Activated CD8-positive, alpha-beta T cell treated with anti-CD3 and anti-CD28 coated beads for 36 hours (primary cell): ENCODE measurements at regions not wholly inside any gene's neighbourhood (a gene's known extent, or its start where the extent isn't known, plus 50 kb on each side); places are given as distances from the start of the nearest gene placed in this dataset.

ENCODE experiments used
- ATAC-seq: fragments of 200-7000 bp; cut with Tn5 transposase; one replicate; pipeline ENCODE4 v1.10.0; 2021; ENCODE audit warnings: mild to moderate bottlenecking, moderate library complexity
- CTCF ChIA-PET: fragments of 350-600 bp; sonication (Branson Sonifier 250); formaldehyde crosslinking; loops from one replicate; lab custom pipeline; 2021; ENCODE audit warnings: antibody characterized with exemption; lab: Charles Lee
- POLR2A ChIA-PET: fragments of 350-600 bp; sonication (Branson Sonifier 250); formaldehyde crosslinking; loops from one replicate; lab custom pipeline; 2021; ENCODE audit warnings: antibody characterized with exemption; lab: Charles Lee
- DNase-seq: peaks from one replicate; pipeline ENCODE4 v3.0.0-alpha.2; 2020
- H3K27ac Mint-ChIP-seq: one replicate; pipeline ENCODE4 v1.8.0; 2021; ENCODE audit warnings: mild to moderate bottlenecking, mixed read lengths
- H3K27me3 Mint-ChIP-seq: one replicate; pipeline ENCODE4 v1.8.0; 2021; ENCODE audit warnings: mixed read lengths
- H3K36me3 Mint-ChIP-seq: one replicate; pipeline ENCODE4 v1.8.0; 2021; ENCODE audit warnings: low read depth, mixed read lengths
- H3K4me1 Mint-ChIP-seq: one replicate; pipeline ENCODE4 v1.8.0; 2021; ENCODE audit warnings: low read depth, mixed read lengths
- H3K4me3 Mint-ChIP-seq: one replicate; pipeline ENCODE4 v1.8.0; 2021; ENCODE audit warnings: mild to moderate bottlenecking, moderate library complexity, mixed read lengths
- H3K9me3 Mint-ChIP-seq: one replicate; pipeline ENCODE4 v1.8.0; 2021; ENCODE audit warnings: mixed read lengths
- intact Hi-C: fragments of 100-400 bp; cut with micrococcal nuclease; formaldehyde crosslinking; loops from one replicate; pipeline ENCODE4 v1.10.0; 2022
- TF ChIP-seq, protein P1 (sequence below): fragments of 200-600 bp; IDR thresholded peaks from one replicate; pipeline ENCODE4 v1.8.0; 2022; ENCODE audit warnings: antibody characterized with exemption, mild to moderate bottlenecking

- Mint-ChIP-seq H3K27ac (no peak overlapping the region), H3K4me1 (no peaks in the 10 kb centered on the region), H3K36me3 (no peaks in the 10 kb centered on the region), H3K9me3 (peaks cover 2% of the 10 kb centered on the region), H3K27me3 (no peaks in the 10 kb centered on the region), H3K4me3 (no peak overlapping the region)
- TF ChIP-seq, protein P1, sequence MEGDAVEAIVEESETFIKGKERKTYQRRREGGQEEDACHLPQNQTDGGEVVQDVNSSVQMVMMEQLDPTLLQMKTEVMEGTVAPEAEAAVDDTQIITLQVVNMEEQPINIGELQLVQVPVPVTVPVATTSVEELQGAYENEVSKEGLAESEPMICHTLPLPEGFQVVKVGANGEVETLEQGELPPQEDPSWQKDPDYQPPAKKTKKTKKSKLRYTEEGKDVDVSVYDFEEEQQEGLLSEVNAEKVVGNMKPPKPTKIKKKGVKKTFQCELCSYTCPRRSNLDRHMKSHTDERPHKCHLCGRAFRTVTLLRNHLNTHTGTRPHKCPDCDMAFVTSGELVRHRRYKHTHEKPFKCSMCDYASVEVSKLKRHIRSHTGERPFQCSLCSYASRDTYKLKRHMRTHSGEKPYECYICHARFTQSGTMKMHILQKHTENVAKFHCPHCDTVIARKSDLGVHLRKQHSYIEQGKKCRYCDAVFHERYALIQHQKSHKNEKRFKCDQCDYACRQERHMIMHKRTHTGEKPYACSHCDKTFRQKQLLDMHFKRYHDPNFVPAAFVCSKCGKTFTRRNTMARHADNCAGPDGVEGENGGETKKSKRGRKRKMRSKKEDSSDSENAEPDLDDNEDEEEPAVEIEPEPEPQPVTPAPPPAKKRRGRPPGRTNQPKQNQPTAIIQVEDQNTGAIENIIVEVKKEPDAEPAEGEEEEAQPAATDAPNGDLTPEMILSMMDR, result no peak
- ATAC-seq (no peak), DNase-seq (no peak)
- POLR2A ChIA-PET, result no interaction called here
- intact Hi-C loops, result no loop called here
- CTCF ChIA-PET, result no interaction called here
Measured at GRCh38 chrX:144716187-144716586, 531.1 kb upstream of the SPANXN1 start.

GRCh38 chrX:144717682-144718081 lies 529.6 kb upstream of the SPANXN1 start:
- DNase-seq (no peak), ATAC-seq (no peak)
- ChIA-PET CTCF (no interaction called here), POLR2A (no interaction called here)
- TF ChIP-seq, protein P1, result no peak
- no peaks in the 10 kb centered on the region for H3K36me3 Mint-ChIP-seq
- intact Hi-C loops, result no loop called here
- H3K27me3 Mint-ChIP-seq, result no peaks in the 10 kb centered on the region
- peaks cover 2% of the 10 kb centered on the region for H3K9me3 Mint-ChIP-seq
- H3K27ac Mint-ChIP-seq, result no peak overlapping the region
- no peaks in the 10 kb centered on the region for H3K4me1 Mint-ChIP-seq
- no peak overlapping the region for H3K4me3 Mint-ChIP-seq

DNA sequence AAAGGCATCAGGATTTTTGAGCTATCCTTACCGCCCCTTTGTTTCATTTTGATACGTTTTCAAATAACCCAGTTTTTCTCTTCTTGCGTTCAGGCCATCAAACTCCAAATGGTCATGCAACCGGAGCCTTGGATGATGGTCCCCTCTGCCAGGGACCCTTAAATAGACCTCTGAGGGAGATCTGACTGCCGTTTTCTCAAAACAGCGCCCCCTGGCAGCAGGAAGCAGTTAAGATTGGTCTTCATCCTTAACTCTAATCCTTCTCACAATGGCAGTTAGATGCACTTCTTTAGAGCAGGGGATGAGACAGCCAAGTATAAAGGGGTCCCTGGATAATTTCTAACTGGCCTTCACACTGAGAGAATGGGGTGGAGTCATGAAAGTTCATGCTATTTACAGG lies 525.0 kb upstream of the SPANXN1 start:
- H3K27ac Mint-ChIP-seq, result no peak overlapping the region
- TF ChIP-seq, protein P1, result no peak
- no peaks in the 10 kb centered on the region for H3K4me1 Mint-ChIP-seq
- H3K9me3 Mint-ChIP-seq, result peaks cover 6% of the 10 kb centered on the region
- DNase-seq (no peak), ATAC-seq (no peak)
- POLR2A ChIA-PET, result no interaction called here
- intact Hi-C loops, result no loop called here
- H3K4me3 Mint-ChIP-seq, result no peak overlapping the region
- no peaks in the 10 kb centered on the region for H3K27me3 Mint-ChIP-seq
- CTCF ChIA-PET, result no interaction called here
- H3K36me3 Mint-ChIP-seq, result no peaks in the 10 kb centered on the region

DNA sequence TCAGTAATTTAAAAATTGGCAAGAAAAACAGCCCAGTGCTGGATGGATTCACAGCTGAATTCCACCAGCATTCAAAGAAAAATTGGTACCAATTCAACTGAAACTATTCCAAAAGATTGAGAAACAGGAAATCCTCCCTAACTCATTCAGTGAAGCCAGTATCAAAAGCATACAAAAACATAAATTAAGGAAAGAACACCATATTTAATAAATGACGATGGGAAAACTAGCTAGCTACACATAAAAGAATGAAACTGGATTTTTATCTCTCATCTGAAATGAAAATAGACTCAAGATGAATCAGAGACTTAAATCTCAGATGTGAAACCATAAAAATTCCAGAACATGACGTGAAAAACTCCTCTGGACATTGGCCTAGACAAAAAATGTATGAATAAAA lies 516.8 kb upstream of the SPANXN1 start:
- H3K4me3 Mint-ChIP-seq, result no peak overlapping the region
- intact Hi-C loops, result no loop called here
- TF ChIP-seq, protein P1, result no peak
- H3K4me1 Mint-ChIP-seq, result no peaks in the 10 kb centered on the region
- CTCF ChIA-PET, result no interaction called here
- DNase-seq (no peak), ATAC-seq (no peak)
- no peaks in the 10 kb centered on the region for H3K27me3 Mint-ChIP-seq
- no peak overlapping the region for H3K27ac Mint-ChIP-seq
- no peaks in the 10 kb centered on the region for H3K36me3 Mint-ChIP-seq
- H3K9me3 Mint-ChIP-seq, result peaks cover 5% of the 10 kb centered on the region
- POLR2A ChIA-PET, result no interaction called here

- intact Hi-C loops, result no loop called here
- ChIA-PET POLR2A (no interaction called here), CTCF (no interaction called here)
- H3K27ac Mint-ChIP-seq, result no peak overlapping the region
- no peak overlapping the region for H3K4me3 Mint-ChIP-seq
- H3K27me3 Mint-ChIP-seq, result no peaks in the 10 kb centered on the region
- ATAC-seq (no peak), DNase-seq (no peak)
- TF ChIP-seq, protein P1, result no peak
- H3K36me3 Mint-ChIP-seq, result no peaks in the 10 kb centered on the region
- peaks cover 3% of the 10 kb centered on the region for H3K9me3 Mint-ChIP-seq
- H3K4me1 Mint-ChIP-seq, result no peaks in the 10 kb centered on the region
Measured at GRCh38 chrX:144732588-144732987, 514.7 kb upstream of the SPANXN1 start.
